GM12872 (cell line): ENCODE measurements at regions not wholly inside any gene's neighbourhood (a gene's known extent, or its start where the extent isn't known, plus 50 kb on each side); places are given as distances from the start of the nearest gene placed in this dataset.

ENCODE experiments used
- CTCF ChIP-seq: IDR thresholded peaks from 3 replicates; pipeline ENCODE4 v1.5.1; 2011; ENCODE audit warnings: low read depth, mild to moderate bottlenecking, low read length, moderate library complexity; ENCODE audit not compliant: insufficient read depth

GRCh38 chr2:187769437-187769836 lies 215.2 kb upstream of the TFPI start:
- no peak for TF ChIP-seq CTCF

- no peak for TF ChIP-seq CTCF
Observed at GRCh38 chr2:187774551-187775071, 220.4 kb upstream of the TFPI start.

GRCh38 chr2:187775196-187775595 lies 221.0 kb upstream of the TFPI start:
- no peak for TF ChIP-seq CTCF

GRCh38 chr2:187775651-187776050 lies 221.4 kb upstream of the TFPI start:
- no peak for TF ChIP-seq CTCF

GRCh38 chr2:187782301-187782700 lies 228.1 kb upstream of the TFPI start:
- no peak for TF ChIP-seq CTCF

- no peak for TF ChIP-seq CTCF
Observed at GRCh38 chr2:187783446-187783845, 229.2 kb upstream of the TFPI start.

- TF ChIP-seq CTCF: no peak
Observed at GRCh38 chr2:187799601-187800000, 245.4 kb upstream of the TFPI start.

GRCh38 chr2:187803816-187804215 lies 249.6 kb upstream of the TFPI start:
- no peak for TF ChIP-seq CTCF
